Coronary artery (tissue), 2 donors: ENCODE measurements at regions not wholly inside any gene's neighbourhood (a gene's known extent, or its start where the extent isn't known, plus 50 kb on each side); places are given as distances from the start of the nearest gene placed in this dataset.

Experiments
- DNase-seq: peaks from one replicate; pipeline ENCODE4 v3.0.0-alpha.2; 2017; ENCODE audit warnings: low spot score
- H3K27ac ChIP-seq, 2 donors: fragments of 200-600 bp; sonication (generic); one replicate each; pipeline ENCODE4 v1.5.1; 2016 to 2019
- H3K4me3 ChIP-seq: fragments of 200-600 bp; sonication (generic); 2 replicates; pipeline ENCODE4 v1.5.1; 2016; ENCODE audit warnings: mild to moderate bottlenecking, moderate library complexity
- TF ChIP-seq, protein P1 (sequence below): fragments of 200-600 bp; sonication (generic); IDR thresholded peaks from one replicate; pipeline ENCODE4 v1.5.1; 2019; ENCODE audit warnings: antibody characterized with exemption

- TF ChIP-seq, protein P1, sequence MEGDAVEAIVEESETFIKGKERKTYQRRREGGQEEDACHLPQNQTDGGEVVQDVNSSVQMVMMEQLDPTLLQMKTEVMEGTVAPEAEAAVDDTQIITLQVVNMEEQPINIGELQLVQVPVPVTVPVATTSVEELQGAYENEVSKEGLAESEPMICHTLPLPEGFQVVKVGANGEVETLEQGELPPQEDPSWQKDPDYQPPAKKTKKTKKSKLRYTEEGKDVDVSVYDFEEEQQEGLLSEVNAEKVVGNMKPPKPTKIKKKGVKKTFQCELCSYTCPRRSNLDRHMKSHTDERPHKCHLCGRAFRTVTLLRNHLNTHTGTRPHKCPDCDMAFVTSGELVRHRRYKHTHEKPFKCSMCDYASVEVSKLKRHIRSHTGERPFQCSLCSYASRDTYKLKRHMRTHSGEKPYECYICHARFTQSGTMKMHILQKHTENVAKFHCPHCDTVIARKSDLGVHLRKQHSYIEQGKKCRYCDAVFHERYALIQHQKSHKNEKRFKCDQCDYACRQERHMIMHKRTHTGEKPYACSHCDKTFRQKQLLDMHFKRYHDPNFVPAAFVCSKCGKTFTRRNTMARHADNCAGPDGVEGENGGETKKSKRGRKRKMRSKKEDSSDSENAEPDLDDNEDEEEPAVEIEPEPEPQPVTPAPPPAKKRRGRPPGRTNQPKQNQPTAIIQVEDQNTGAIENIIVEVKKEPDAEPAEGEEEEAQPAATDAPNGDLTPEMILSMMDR, result no peak
- no peak overlapping the region for H3K27ac ChIP-seq
- H3K4me3 ChIP-seq, result no peak overlapping the region
- DNase-seq, result no peak
These were observed 86.9 kb upstream of the ZBTB40 start for GRCh38 chr1:22364764-22365163.

GRCh38 chr1:22365331-22366295 lies 86.0 kb upstream of the ZBTB40 start:
- DNase-seq, result no peak
- Histone ChIP-seq H3K27ac (no peak overlapping the region), H3K4me3 (no peak overlapping the region)
- TF ChIP-seq, protein P1, result no peak

GRCh38 chr1:22366346-22366745 lies 85.3 kb upstream of the ZBTB40 start:
- H3K27ac ChIP-seq, result no peak overlapping the region
- TF ChIP-seq, protein P1, result no peak
- no peak for DNase-seq
- no peak overlapping the region for H3K4me3 ChIP-seq

DNA sequence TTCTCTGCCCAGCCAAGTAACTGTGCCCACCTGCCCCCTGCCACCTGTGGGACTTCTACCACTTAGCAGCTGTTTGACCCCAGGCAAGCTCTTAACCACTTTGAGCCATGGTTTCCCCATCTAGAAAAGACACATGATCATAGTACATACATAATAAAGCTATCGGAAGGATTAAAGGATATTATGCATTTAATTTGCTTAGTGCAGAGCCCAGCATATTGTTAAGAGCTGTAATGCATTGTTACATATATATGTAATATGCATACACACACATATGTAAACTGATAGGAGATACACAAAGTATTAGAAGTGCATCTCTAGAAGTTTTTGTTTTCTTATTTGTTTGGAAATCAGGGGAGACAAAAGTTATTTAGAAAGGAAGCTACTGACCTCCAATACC lies 83.5 kb upstream of the ZBTB40 start:
- H3K4me3 ChIP-seq, result no peak overlapping the region
- no peak overlapping the region for H3K27ac ChIP-seq
- DNase-seq, result no peak
- TF ChIP-seq, protein P1, result no peak

- Histone ChIP-seq H3K4me3 (no peak overlapping the region), H3K27ac (no peak overlapping the region)
- TF ChIP-seq, protein P1, result no peak
- DNase-seq, result no peak
These were observed 82.1 kb upstream of the ZBTB40 start for GRCh38 chr1:22369294-22370189.

DNA sequence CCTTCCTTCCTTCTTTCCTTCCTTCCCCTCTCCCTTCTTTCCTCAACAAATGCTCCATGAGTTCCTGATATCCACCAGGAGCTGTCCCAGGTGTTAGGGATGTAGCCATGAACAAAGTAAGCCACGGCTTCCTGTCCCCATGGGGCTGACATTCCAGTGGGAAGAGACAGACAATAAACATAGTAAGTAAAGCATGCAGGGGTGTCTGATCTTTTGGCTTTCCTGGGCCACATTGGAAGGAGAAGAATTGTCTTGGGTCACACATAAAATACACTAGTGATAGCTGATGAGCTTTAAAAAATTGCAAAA lies 81.5 kb upstream of the ZBTB40 start:
- Histone ChIP-seq H3K4me3 (no peak overlapping the region), H3K27ac (no peak overlapping the region)
- TF ChIP-seq, protein P1, result no peak
- DNase-seq, result no peak
